K562 (cell line): ENCODE measurements at regions not wholly inside any gene's neighbourhood (a gene's known extent, or its start where the extent isn't known, plus 50 kb on each side); places are given as distances from the start of the nearest gene placed in this dataset.

Experiments
- ATAC-seq: fragments of 200-7000 bp; cut with Tn5 transposase; 3 replicates; pipeline ENCODE4 v1.9.1; 2020; ENCODE audit warnings: moderate library complexity
- BruUV-seq: library from RNA; stranded (reverse); fragments of 400-500 nt; replicated peaks from 2 replicates; lab custom pipeline; 2021; lab: Mats Ljungman, UMichigan
- CTCF ChIA-PET: fragments of 300-600 bp; formaldehyde crosslinking; extraction: SDS; loops from one replicate; lab custom pipeline; 2021; ENCODE audit warnings: low intra/inter-chr PET ratio; lab: Yijun Ruan, JAX
- POLR2A ChIA-PET: fragments of 300-600, 350-650 bp; sonication (Branson Sonifier 250); formaldehyde crosslinking; extraction: SDS; loops from one replicate; lab custom pipeline; 2021; ENCODE audit warnings: antibody characterized with exemption, inconsistent platforms; lab: Yijun Ruan, JAX
- DNase-seq, 4 experiments: peaks; one replicate each; pipeline versions ENCODE4 v3.0.0 to v3.0.0-alpha.2; 2011 to 2018; ENCODE audit warnings: low spot score in 3 of 4, mixed read lengths in 3 of 4; ENCODE audit errors: extremely low read depth in 1 of 4
- FAIRE-seq: peaks from 2 replicates; lab custom pipeline; 2011; peaks lifted over from hg19 to GRCh38; lab: Jason Lieb, UNC
- H2AFZ ChIP-seq: 2 replicates; pipeline ENCODE4 v1.6.0; 2011; ENCODE audit warnings: low read depth, low read length, control low read depth, inconsistent platforms
- H3K27ac ChIP-seq: fragments of 200-600 bp; 3 replicates; pipeline ENCODE4 v1.8.0; 2011; ENCODE audit warnings: low read depth, mild to moderate bottlenecking, control low read depth, inconsistent platforms, low read length, moderate library complexity, mixed read lengths; ENCODE audit errors: extremely low read depth
- H3K27me3 ChIP-seq, 2 experiments: fragments of 300-600 bp in 1 of 2; 2 replicates in 1 of 2; 3 replicates in 1 of 2; pipeline versions ENCODE4 v1.6.0 to v1.8.0; 2011; ENCODE audit warnings: inconsistent platforms in 2 of 2, low read length in 2 of 2, mild to moderate bottlenecking in 1 of 2, mixed read lengths in 1 of 2, moderate library complexity in 1 of 2; ENCODE audit not compliant: control insufficient read depth in 2 of 2, insufficient read depth in 2 of 2
- H3K36me3 ChIP-seq: fragments of 300-600 bp; 3 replicates; pipeline ENCODE4 v1.8.0; 2011; ENCODE audit warnings: mild to moderate bottlenecking, low read length, inconsistent platforms; ENCODE audit not compliant: control insufficient read depth, insufficient read depth
- H3K4me1 ChIP-seq, 2 experiments: fragments of 200-600 bp in 1 of 2; replicated peaks in 1 of 2; 2 replicates in 1 of 2; 3 replicates in 1 of 2; pipeline versions ENCODE4 v1.5.1 to v1.8.0; 2011; ENCODE audit warnings: inconsistent platforms in 2 of 2, low read length in 2 of 2, mild to moderate bottlenecking in 1 of 2, mixed read lengths in 1 of 2, moderate library complexity in 1 of 2; ENCODE audit not compliant: control insufficient read depth in 2 of 2, insufficient read depth in 2 of 2
- H3K4me2 ChIP-seq: 2 replicates; pipeline ENCODE4 v1.6.1; 2011; ENCODE audit warnings: low read length, control low read depth, inconsistent platforms, mixed read lengths; ENCODE audit not compliant: insufficient read depth
- H3K4me3 ChIP-seq: fragments of 200-600 bp; sonication (generic), shearing (Covaris generic); 2 replicates; pipeline ENCODE4 v1.5.1; 2016; ENCODE audit warnings: control low read depth, inconsistent platforms
- H3K79me2 ChIP-seq: fragments of 200-600 bp; 3 replicates; pipeline ENCODE4 v1.8.0; 2011; ENCODE audit warnings: low read length, inconsistent platforms; ENCODE audit not compliant: control insufficient read depth, insufficient read depth
- H3K9ac ChIP-seq, 2 experiments: 2 replicates each; pipeline versions ENCODE4 v1.6.0 to v1.6.1; 2011; ENCODE audit warnings: low read depth in 2 of 2, low read length in 2 of 2, control low read depth in 1 of 2, inconsistent platforms in 1 of 2, mild to moderate bottlenecking in 1 of 2, mixed read lengths in 1 of 2; ENCODE audit not compliant: insufficient read depth in 1 of 2
- H3K9me1 ChIP-seq: one replicate; pipeline ENCODE4 v1.6.0; 2011; ENCODE audit warnings: inconsistent platforms, mild to moderate bottlenecking, low read length, moderate library complexity; ENCODE audit not compliant: control insufficient read depth, insufficient read depth
- H3K9me3 ChIP-seq: replicated peaks from 2 replicates; pipeline ENCODE4 v1.5.1; 2011; ENCODE audit warnings: low read depth, low read length, inconsistent platforms; ENCODE audit not compliant: control insufficient read depth, insufficient read depth
- H4K20me1 ChIP-seq: replicated peaks from 2 replicates; pipeline ENCODE4 v1.6.1; 2011; ENCODE audit warnings: low read length, inconsistent platforms, mixed read lengths; ENCODE audit not compliant: control insufficient read depth, insufficient read depth
- COPS2 ChIP-seq: fragments of 450-650 bp; conservative IDR thresholded peaks from 2 replicates; pipeline ENCODE4 v1.6.1; 2016; ENCODE audit warnings: mild to moderate bottlenecking, moderate library complexity
- GABPB1 ChIP-seq: sonication (generic); formaldehyde crosslinking; IDR thresholded peaks from 2 replicates; pipeline ENCODE4 v1.8.0; 2022; ENCODE audit warnings: mild to moderate bottlenecking, missing genetic modification reagents
- WGBS: fragments of 100-300 bp; shearing (Covaris generic); methylation state at CpG from one replicate; pipeline ENCODE4 v1.1.6; 2016; ENCODE audit warnings: low coverage, mixed read lengths; ENCODE audit not compliant: insufficient coverage; ENCODE audit errors: missing lambda C conversion rate; 5-methylcytosine and 5-hydroxymethylcytosine counted together
- in situ Hi-C: fragments of 300-500 bp; cut with MboI; formaldehyde crosslinking; loops from 4 replicates; pipeline ENCODE4 v1.15.0; 2018; ENCODE audit warnings: inconsistent platforms, mixed read lengths
- intact Hi-C: fragments of 100-400 bp; cut with micrococcal nuclease; formaldehyde crosslinking; loops from 2 replicates; pipeline ENCODE4 v1.14.2; 2022
- TF ChIP-seq, protein P1 (sequence below): fragments of 450-650 bp; formaldehyde crosslinking; IDR thresholded peaks from 2 replicates; pipeline ENCODE4 v1.4.0; 2020; ENCODE audit warnings: mild to moderate bottlenecking, mixed read lengths
- TF ChIP-seq, protein P2 (sequence below): sonication (generic); formaldehyde crosslinking; IDR thresholded peaks from 2 replicates; pipeline ENCODE4 v1.8.0; 2022; ENCODE audit warnings: mild to moderate bottlenecking, low read depth, missing genetic modification reagents

DNA sequence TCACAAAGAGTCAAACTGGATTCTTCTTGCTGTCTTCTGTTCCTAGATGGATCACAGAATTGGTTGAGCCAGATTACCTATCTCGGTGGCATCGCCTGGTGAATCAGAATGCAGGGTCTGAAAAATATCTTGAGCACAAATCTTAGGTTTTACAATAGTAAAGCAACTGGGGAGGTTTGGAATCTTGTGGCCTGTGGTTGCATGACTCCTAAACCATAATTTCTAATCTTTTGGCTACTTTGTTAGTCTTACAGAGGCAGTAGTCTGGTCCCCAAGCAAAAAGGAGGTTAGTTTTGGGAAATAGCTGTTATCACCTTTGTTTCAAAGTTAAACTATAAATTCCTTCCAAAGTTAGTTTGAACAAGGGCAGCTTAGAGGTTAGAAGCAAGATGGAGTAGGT, 1488.5 kb upstream of the FLRT2 start:
- intact Hi-C loops (no loop called here), in situ Hi-C loops (no loop called here)
- ATAC-seq (no peak), DNase-seq (no peak), FAIRE-seq (no peak)
- Histone ChIP-seq H4K20me1 (no peaks in the 10 kb centered on the region), H3K4me3 (no peak overlapping the region), H2AFZ (no peak overlapping the region), H3K4me1 (no peaks in the 10 kb centered on the region), H3K79me2 (no peaks in the 10 kb centered on the region), H3K27me3 (no peaks in the 10 kb centered on the region), H3K4me2 (no peak overlapping the region), H3K27ac (no peak overlapping the region), H3K9ac (no peak overlapping the region), H3K9me3 (no peaks in the 10 kb centered on the region), H3K36me3 (no peaks in the 10 kb centered on the region), H3K9me1 (no peaks in the 10 kb centered on the region)
- ChIA-PET POLR2A (no interaction called here), CTCF (no interaction called here)
- no peak for TF ChIP-seq GABPB1 (CRISPR knock-in tag)
- TF ChIP-seq, protein P1, sequence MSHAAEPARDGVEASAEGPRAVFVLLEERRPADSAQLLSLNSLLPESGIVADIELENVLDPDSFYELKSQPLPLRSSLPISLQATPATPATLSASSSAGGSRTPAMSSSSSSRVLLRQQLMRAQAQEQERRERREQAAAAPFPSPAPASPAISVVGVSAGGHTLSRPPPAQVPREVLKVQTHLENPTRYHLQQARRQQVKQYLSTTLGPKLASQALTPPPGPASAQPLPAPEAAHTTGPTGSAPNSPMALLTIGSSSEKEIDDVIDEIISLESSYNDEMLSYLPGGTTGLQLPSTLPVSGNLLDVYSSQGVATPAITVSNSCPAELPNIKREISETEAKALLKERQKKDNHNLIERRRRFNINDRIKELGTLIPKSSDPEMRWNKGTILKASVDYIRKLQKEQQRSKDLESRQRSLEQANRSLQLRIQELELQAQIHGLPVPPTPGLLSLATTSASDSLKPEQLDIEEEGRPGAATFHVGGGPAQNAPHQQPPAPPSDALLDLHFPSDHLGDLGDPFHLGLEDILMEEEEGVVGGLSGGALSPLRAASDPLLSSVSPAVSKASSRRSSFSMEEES (CRISPR knock-in tag), result no peak
- TF ChIP-seq, protein P2, sequence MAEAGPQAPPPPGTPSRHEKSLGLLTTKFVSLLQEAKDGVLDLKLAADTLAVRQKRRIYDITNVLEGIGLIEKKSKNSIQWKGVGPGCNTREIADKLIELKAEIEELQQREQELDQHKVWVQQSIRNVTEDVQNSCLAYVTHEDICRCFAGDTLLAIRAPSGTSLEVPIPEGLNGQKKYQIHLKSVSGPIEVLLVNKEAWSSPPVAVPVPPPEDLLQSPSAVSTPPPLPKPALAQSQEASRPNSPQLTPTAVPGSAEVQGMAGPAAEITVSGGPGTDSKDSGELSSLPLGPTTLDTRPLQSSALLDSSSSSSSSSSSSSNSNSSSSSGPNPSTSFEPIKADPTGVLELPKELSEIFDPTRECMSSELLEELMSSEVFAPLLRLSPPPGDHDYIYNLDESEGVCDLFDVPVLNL, result no peak
- TF ChIP-seq COPS2, result no peak
- BruUV-seq, result no TSS peak
- WGBS, result 0% methylated on average over 2 of the region's 2 CpGs
